A172 (cell line): ENCODE measurements at regions not wholly inside any gene's neighbourhood (a gene's known extent, or its start where the extent isn't known, plus 50 kb on each side); places are given as distances from the start of the nearest gene placed in this dataset.

Source experiments
- DNase-seq: peaks from one replicate; pipeline ENCODE4 v3.0.0-alpha.2; 2015; ENCODE audit warnings: low spot score

GRCh38 chr12:132408626-132409494 lies 79.5 kb upstream of the GALNT9 start:
- DNase-seq: no peak

- no peak for DNase-seq
Measured at GRCh38 chr12:132407992-132408391, 78.6 kb upstream of the GALNT9 start.

DNA sequence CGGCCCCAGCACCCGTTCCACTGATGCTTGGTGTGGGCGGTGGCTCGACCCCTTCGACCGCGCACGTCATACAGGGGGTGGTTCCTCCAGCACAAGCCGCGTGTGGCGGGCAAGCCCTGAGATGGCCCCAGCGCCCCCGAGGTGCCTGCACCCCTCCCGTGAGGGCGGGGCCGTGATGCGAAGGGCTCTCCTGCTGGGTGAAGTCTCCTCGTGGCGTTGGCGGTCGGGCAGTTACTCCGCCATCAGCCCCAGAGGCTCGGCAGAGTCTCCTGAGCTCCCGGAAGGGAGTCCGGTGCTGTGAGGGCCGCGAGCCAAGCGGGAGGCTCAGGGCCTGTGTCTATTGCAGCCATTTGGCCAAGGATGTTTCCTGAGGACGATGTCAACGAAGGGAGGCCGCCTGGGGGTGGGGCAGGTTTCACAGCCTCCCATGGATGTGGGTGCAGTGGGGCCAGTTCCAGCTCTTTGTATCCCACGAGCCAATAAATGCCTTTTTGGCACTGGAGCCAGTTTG lies 78.1 kb upstream of the GALNT9 start:
- no peak for DNase-seq

- DNase-seq: no peak
Measured at GRCh38 chr12:132406493-132407450, 77.4 kb upstream of the GALNT9 start.

GRCh38 chr12:132405742-132406251 lies 76.4 kb upstream of the GALNT9 start:
- DNase-seq: no peak

- no peak for DNase-seq
Measured at GRCh38 chr12:132404951-132405741, 75.8 kb upstream of the GALNT9 start.

DNA sequence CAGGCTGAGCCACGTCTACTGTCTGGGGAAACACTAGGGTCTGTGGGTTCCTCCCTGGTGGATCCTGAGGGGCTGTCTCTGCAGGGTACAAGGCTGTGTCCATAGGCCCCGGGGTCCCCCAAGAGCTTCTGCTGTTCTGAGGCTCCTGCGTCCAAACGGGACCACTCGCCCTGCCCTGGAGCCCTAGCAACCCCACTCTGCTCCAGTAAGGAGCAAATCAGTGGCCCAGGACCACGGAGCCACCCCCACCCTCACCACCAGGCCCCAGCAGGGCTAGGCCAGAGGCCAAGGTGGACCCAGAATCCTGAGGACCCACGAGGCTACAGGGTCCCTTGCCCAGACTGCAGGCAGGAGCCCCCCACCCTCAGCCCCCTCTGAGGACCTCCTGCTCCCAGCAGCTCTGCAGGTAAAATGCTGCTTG lies 75.1 kb upstream of the GALNT9 start:
- no peak for DNase-seq

- DNase-seq: no peak
Measured at GRCh38 chr12:132403636-132404434, 74.4 kb upstream of the GALNT9 start.

DNA sequence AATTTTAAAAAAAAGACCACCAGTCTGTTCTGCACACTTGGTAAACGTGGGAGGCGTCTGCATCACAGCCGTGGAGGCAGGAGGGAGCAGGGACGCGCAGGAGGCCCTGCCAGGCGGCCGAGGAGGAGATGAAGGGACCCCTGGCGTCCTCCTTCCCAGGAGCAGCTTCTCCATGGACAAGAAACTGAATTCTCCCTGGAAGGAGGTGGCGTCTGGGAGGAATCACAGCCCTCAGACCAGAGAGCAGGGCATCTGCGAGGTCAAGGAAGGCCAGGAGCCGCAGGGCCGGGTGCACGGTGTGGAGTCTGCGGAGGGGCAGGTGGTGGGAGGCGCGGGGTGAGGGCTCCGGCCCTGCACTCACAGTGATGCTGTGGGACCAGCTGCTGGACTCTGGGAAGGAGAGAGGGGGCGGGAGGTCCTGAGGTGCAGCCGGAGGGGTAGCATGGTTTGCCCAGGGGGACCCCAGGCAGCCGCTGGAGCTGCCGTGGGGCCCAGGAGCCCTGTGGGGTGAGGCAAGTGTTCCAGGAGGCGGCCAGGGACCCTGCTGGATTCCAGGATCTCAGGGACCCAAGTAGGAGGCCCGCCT lies 73.5 kb upstream of the GALNT9 start:
- DNase-seq: no peak

- no peak for DNase-seq
Measured at GRCh38 chr12:132401982-132402381, 72.6 kb upstream of the GALNT9 start.

- no peak for DNase-seq
Measured at GRCh38 chr12:132400011-132400641, 70.7 kb upstream of the GALNT9 start.

DNA sequence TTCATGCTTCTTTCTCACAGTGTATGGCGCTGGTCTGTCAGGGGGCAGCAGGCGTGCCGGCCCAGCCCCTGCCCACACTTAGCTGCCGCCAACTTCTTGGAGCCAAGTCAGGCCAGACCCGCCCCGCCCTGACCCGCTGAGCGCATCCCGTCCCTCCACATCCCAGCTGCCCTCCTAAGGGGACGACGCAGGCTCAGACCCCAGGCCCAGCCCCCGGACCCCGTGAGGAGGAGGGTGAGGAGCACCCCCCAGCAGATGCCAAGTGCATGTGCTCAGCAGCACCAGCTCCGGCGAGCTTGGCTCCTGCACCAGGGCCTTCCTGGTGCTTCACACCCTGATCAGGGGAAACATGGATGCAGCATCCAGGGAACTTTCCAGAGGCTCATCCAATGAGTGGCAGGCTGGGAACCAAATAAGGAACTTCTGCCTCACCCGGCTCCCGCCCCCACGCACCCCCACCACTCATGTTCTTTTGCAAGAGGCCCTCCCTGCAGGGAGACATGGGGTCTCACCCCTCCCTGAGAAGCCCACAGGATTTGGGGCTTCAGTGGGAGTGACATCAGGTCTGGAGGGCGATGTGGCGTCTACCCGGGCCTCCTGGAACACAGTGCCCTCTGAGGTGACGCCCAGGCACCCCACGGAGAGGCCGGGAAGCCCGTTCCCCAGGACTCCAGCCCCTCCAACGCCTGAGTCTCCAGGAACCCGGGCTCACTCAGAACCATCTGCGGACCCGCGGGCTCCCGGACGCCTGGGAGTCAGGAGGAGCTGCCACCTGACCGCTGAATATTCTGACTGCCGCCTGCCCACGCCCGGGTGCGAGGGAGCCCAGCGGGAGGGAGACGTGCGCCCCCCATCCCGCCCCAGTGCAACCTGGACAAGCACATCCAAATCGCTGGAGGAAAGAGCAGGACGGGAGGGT lies 70.0 kb upstream of the GALNT9 start:
- no peak for DNase-seq

GRCh38 chr12:132398386-132398991 lies 69.1 kb upstream of the GALNT9 start:
- no peak for DNase-seq

DNA sequence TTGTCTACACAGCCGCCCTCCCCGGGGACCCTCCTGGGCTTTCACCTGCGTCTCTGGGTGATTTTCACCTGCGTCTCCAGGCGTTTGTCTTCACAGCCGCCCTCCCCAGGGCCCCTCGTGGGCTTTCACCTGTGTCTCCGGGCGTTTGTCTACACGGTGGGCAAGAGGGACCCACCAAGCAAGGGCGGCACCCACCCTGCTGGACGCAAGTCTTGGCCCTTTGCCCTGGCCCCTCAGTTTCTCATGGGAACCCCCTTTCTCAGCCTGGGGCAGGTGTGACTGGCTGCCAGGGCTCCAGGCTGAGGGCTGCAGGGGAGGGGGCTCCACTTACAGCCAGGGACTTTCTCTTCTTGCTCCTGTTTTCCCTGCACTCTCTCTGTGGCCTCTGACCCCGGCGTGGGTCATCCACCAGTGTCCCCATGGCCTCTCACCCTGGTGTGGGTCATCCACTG lies 68.6 kb upstream of the GALNT9 start:
- no peak for DNase-seq

DNA sequence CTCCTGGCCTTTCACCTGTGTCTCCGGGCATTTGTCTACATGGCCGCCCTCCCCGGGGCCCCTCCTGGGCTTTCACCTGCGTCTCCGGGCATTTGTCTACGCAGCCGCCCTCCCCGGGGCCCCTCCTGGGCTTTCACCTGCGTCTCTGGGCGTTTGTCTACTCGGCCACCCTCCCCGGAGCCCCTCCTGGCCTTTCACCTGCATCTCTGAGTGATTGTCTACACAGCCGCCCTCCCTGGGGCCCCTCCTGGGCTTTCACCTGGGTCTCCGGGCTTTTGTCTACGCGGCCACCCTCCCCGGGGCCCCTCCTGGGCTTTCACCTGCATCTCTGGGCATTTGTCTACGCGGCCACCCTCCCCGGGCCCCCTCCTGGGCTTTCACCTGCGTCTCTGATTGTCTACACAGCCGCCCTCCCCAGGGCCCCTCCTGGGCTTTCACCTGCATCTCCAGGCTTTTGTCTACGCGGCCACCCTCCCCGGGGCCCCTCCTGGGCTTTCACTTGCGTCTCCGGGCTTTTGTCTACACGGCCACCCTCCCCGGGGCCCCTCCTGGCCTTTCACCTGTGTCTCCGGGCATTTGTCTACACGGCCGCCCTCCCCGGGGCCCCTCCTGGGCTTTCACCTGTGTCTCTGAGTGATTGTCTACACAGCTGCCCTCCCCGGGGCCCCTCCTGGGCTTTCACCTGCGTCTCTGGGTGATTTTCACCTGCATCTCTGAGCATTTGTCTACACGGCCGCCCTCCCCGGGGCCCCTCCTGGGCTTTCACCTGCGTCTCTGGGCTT lies 68.0 kb upstream of the GALNT9 start:
- DNase-seq: no peak

- no peak for DNase-seq
Measured at GRCh38 chr12:132396657-132397056, 67.3 kb upstream of the GALNT9 start.

- no peak for DNase-seq
Measured at GRCh38 chr12:132395908-132396305, 66.5 kb upstream of the GALNT9 start.
